ENCODE measurements at regions not wholly inside any gene's neighbourhood (a gene's known extent, or its start where the extent isn't known, plus 50 kb on each side); places are given as distances from the start of the nearest gene placed in this dataset.

DNA sequence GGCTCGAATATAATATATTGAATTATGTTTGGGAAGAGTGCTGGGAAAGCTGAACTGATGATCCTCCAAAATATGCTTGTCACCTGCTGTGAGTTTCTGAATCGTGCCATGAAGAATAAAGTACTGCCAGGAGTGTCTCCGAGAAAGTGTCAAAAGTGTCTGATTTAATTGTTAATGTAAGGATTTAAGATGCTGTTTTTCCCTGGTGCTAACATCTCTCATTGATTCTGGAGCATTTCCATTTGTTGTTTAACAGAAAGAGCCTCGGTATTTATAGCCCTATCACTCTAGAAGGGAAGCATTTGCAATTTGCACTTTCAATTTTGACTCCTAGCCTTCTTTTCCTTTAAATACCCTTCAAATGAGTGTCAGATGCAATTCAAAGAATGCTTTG is 342.2 kb downstream of the RND3 start:
- TF ChIP-seq, protein P1, sequence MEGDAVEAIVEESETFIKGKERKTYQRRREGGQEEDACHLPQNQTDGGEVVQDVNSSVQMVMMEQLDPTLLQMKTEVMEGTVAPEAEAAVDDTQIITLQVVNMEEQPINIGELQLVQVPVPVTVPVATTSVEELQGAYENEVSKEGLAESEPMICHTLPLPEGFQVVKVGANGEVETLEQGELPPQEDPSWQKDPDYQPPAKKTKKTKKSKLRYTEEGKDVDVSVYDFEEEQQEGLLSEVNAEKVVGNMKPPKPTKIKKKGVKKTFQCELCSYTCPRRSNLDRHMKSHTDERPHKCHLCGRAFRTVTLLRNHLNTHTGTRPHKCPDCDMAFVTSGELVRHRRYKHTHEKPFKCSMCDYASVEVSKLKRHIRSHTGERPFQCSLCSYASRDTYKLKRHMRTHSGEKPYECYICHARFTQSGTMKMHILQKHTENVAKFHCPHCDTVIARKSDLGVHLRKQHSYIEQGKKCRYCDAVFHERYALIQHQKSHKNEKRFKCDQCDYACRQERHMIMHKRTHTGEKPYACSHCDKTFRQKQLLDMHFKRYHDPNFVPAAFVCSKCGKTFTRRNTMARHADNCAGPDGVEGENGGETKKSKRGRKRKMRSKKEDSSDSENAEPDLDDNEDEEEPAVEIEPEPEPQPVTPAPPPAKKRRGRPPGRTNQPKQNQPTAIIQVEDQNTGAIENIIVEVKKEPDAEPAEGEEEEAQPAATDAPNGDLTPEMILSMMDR (conservative IDR thresholded peaks at IDR 0.05 in 1 of 2, IDR thresholded peaks at IDR 0.05 in 1 of 2; ENCODE audit: low read depth in 1 of 2, low read length in 2 of 2): no peak
- TF ChIP-seq EZH2 (IDR thresholded peaks at IDR 0.05; ENCODE audit: low read length, missing control alignments): no peak

Measured in fibroblast of lung (primary cell).